Osteocyte (in vitro differentiated cells): ENCODE measurements at regions not wholly inside any gene's neighbourhood (a gene's known extent, or its start where the extent isn't known, plus 50 kb on each side); places are given as distances from the start of the nearest gene placed in this dataset.

Experiments
- DNase-seq: peaks from one replicate; pipeline ENCODE4 v3.0.0; 2021; ENCODE audit warnings: mixed read lengths; ENCODE audit not compliant: unreplicated experiment; ENCODE audit errors: extremely low spot score
- H3K27ac Mint-ChIP-seq: one replicate; pipeline ENCODE4 v1.8.0; 2021; ENCODE audit warnings: mild to moderate bottlenecking, mixed read lengths; ENCODE audit not compliant: unreplicated experiment
- H3K27me3 Mint-ChIP-seq: one replicate; pipeline ENCODE4 v1.8.0; 2021; ENCODE audit warnings: mixed read lengths; ENCODE audit not compliant: unreplicated experiment
- H3K36me3 Mint-ChIP-seq: one replicate; pipeline ENCODE4 v1.8.0; 2021; ENCODE audit warnings: mixed read lengths; ENCODE audit not compliant: unreplicated experiment
- H3K4me1 Mint-ChIP-seq: one replicate; pipeline ENCODE4 v1.8.0; 2021; ENCODE audit warnings: mixed read lengths; ENCODE audit not compliant: unreplicated experiment
- H3K4me3 Mint-ChIP-seq: one replicate; pipeline ENCODE4 v1.8.0; 2021; ENCODE audit warnings: mild to moderate bottlenecking, moderate library complexity, mixed read lengths; ENCODE audit not compliant: unreplicated experiment
- H3K9me3 Mint-ChIP-seq: one replicate; pipeline ENCODE4 v1.8.0; 2021; ENCODE audit warnings: mixed read lengths; ENCODE audit not compliant: unreplicated experiment
- TF ChIP-seq, protein P1 (sequence below): fragments of 200-600 bp; sonication (generic); IDR thresholded peaks from 2 replicates; pipeline ENCODE4 v1.5.0; 2021; ENCODE audit warnings: antibody characterized with exemption, mild to moderate bottlenecking, moderate library complexity

DNA sequence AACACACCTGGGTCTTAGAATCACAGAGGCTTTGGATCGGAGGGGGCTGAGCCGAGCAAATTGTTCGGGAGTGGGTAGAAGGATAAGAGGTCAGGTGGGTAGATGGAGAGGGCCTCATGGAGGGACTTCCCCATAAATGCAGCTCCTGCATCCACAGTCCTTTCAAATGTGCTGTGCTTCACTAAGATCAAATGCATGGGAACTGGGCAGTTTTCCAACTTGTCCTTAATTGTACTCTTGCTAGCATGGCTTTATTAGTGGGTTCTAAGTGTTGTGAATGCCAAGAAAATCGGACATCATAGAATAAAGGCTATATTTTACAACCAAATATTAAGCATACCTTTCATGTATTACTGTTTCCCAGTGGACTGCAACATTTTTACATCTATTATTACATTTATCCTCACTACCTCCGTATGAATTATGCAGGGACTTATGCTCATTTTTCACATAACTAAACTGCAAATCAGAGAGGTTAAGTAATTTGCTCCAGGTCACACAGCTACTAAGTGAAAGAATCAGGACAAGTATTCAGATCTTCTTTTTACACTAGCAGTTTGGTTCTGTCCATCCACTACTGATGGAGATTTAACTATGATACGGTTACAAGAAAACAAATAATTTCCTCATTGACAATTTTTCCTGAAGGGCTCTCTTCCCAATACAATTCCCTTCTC lies 174.5 kb upstream of the RUNX1 start:
- no peak overlapping the region for H3K4me3 Mint-ChIP-seq
- no peak overlapping the region for H3K27ac Mint-ChIP-seq
- peaks cover 42% of the 10 kb centered on the region for H3K4me1 Mint-ChIP-seq
- H3K27me3 Mint-ChIP-seq: no peaks in the 10 kb centered on the region
- no peaks in the 10 kb centered on the region for H3K9me3 Mint-ChIP-seq
- TF ChIP-seq, protein P1, sequence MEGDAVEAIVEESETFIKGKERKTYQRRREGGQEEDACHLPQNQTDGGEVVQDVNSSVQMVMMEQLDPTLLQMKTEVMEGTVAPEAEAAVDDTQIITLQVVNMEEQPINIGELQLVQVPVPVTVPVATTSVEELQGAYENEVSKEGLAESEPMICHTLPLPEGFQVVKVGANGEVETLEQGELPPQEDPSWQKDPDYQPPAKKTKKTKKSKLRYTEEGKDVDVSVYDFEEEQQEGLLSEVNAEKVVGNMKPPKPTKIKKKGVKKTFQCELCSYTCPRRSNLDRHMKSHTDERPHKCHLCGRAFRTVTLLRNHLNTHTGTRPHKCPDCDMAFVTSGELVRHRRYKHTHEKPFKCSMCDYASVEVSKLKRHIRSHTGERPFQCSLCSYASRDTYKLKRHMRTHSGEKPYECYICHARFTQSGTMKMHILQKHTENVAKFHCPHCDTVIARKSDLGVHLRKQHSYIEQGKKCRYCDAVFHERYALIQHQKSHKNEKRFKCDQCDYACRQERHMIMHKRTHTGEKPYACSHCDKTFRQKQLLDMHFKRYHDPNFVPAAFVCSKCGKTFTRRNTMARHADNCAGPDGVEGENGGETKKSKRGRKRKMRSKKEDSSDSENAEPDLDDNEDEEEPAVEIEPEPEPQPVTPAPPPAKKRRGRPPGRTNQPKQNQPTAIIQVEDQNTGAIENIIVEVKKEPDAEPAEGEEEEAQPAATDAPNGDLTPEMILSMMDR: no peak
- no peak for DNase-seq
- no peaks in the 10 kb centered on the region for H3K36me3 Mint-ChIP-seq

DNA sequence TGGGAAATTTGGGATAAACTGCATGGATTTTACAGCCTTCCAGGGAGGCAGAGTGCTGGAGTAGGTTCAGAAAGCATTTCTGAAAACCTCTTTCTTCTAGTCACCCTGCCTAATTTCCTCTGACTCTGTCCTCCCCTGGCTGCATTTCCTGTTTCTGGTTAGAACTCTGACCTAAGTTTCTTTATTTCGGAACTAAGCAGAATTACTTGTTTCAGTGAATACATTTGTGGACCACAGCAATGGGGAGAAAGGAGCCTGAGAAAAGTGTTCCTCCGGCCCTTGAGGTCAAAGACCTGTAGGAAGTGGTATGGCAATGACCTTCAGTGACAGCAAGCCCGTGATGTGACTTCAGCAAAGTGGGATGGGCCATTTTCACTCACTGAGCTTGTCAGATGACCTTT lies 173.4 kb upstream of the RUNX1 start:
- Mint-ChIP-seq H3K9me3 (no peaks in the 10 kb centered on the region), H3K36me3 (no peaks in the 10 kb centered on the region), H3K4me1 (peaks cover 48% of the 10 kb centered on the region), H3K4me3 (no peak overlapping the region), H3K27me3 (no peaks in the 10 kb centered on the region), H3K27ac (no peak overlapping the region)
- no peak for DNase-seq
- TF ChIP-seq, protein P1: no peak

DNA sequence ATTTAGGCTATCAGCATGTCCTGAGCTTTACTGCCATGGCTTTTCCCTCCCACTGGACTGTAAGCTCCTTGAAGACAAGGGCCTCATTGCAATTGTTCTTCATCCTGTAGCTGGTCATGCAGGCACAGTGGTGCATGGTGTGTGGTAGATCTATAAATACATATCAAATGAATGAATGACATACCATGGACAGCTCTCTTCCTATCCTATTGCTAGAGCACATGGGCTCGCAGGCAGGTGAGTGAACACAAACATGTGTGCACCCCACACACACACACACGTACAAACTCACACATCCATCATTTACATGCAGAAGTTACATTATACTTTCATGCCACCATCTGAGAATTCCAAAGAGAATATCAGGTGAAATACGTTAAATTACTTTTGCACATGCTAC lies 172.9 kb upstream of the RUNX1 start:
- TF ChIP-seq, protein P1: no peak
- Mint-ChIP-seq H3K27me3 (no peaks in the 10 kb centered on the region), H3K9me3 (no peaks in the 10 kb centered on the region), H3K27ac (no peak overlapping the region), H3K4me1 (peaks cover 50% of the 10 kb centered on the region), H3K36me3 (no peaks in the 10 kb centered on the region), H3K4me3 (no peak overlapping the region)
- no peak for DNase-seq

DNA sequence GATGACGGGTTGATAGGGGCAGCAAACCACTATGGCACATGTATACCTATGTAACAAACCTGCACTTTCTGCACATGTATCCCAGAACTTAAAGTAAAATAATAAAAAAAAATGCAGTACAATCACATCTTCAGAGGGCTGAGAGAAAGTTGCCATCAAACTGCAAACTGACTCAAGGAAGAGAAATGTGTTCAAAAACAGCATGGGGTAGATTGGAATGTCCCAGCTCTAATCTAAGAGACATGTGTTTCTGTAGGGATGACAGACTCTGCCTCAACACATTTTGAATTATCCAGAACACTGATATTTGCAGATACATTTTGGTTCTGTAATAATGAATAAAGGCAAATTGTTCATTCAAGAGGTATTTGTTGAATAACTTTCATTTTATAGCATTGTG lies 171.2 kb upstream of the RUNX1 start:
- TF ChIP-seq, protein P1: no peak
- Mint-ChIP-seq H3K27me3 (no peaks in the 10 kb centered on the region), H3K4me3 (no peak overlapping the region), H3K4me1 (peaks cover 35% of the 10 kb centered on the region), H3K9me3 (no peaks in the 10 kb centered on the region), H3K27ac (no peak overlapping the region), H3K36me3 (no peaks in the 10 kb centered on the region)
- DNase-seq: no peak

DNA sequence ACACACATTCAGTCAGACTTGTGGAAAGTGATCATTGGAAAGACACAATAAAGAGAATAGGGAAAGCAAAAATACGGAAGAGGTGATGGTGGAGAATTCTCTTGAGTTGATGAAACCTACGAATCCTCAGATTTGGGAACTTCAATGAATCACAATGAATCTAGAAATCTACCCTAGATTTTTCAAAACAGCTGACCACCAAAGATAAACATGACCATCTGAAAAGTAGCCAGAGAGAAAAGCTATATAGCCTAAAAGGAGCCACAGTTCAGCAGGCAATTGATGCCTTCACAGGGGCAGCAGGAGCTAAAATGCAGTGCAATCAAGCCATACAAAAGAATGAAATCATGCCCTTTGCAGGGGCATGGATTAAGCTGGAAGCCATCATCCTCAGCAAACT lies 170.6 kb upstream of the RUNX1 start:
- H3K36me3 Mint-ChIP-seq: no peaks in the 10 kb centered on the region
- peaks cover 35% of the 10 kb centered on the region for H3K4me1 Mint-ChIP-seq
- no peak overlapping the region for H3K27ac Mint-ChIP-seq

More for the DNA sequence above, 170.6 kb upstream of the RUNX1 start:
- TF ChIP-seq, protein P1: no peak
- no peaks in the 10 kb centered on the region for H3K9me3 Mint-ChIP-seq
- DNase-seq: no peak
- H3K4me3 Mint-ChIP-seq: no peak overlapping the region
- no peaks in the 10 kb centered on the region for H3K27me3 Mint-ChIP-seq
